GM23338 (cell line): ENCODE measurements at regions not wholly inside any gene's neighbourhood (a gene's known extent, or its start where the extent isn't known, plus 50 kb on each side); places are given as distances from the start of the nearest gene placed in this dataset.

Source experiments
- ATAC-seq: fragments of 200-7000 bp; cut with Tn5 transposase; 3 replicates; pipeline ENCODE4 v1.9.1; 2020
- DNase-seq: peaks from one replicate; pipeline ENCODE4 v3.0.0-alpha.2; 2015; ENCODE audit warnings: low spot score
- H2AFZ ChIP-seq: fragments of 200-600 bp; sonication (generic); 2 replicates; pipeline ENCODE4 v1.8.0; 2016; ENCODE audit warnings: antibody characterized with exemption, mild to moderate bottlenecking, moderate library complexity
- H3F3A ChIP-seq: fragments of 200-600 bp; sonication (generic); replicated peaks from 2 replicates; pipeline ENCODE4 v1.8.0; 2017; ENCODE audit warnings: antibody characterized with exemption, mixed run types, low read depth
- H3K27ac ChIP-seq: fragments of 200-600 bp; sonication (generic); 2 replicates; pipeline ENCODE4 v1.6.1; 2016; ENCODE audit warnings: low read depth
- H3K27me3 ChIP-seq: fragments of 200-600 bp; sonication (generic); 2 replicates; pipeline ENCODE4 v1.8.0; 2016; ENCODE audit warnings: mild to moderate bottlenecking, mixed run types, moderate library complexity; ENCODE audit not compliant: insufficient read depth
- H3K36me3 ChIP-seq: fragments of 200-600 bp; sonication (generic); 2 replicates; pipeline ENCODE4 v1.8.0; 2016; ENCODE audit warnings: mild to moderate bottlenecking; ENCODE audit not compliant: insufficient read depth
- H3K4me1 ChIP-seq: fragments of 200-600 bp; sonication (generic); 2 replicates; pipeline ENCODE4 v1.8.0; 2016; ENCODE audit warnings: mild to moderate bottlenecking, moderate library complexity; ENCODE audit not compliant: insufficient read depth
- H3K4me2 ChIP-seq: fragments of 200-600 bp; sonication (generic); 2 replicates; pipeline ENCODE4 v1.7.1; 2017; ENCODE audit warnings: mixed run types
- H3K4me3 ChIP-seq: fragments of 200-600 bp; sonication (generic); 2 replicates; pipeline ENCODE4 v1.6.1; 2016; ENCODE audit warnings: mixed run types
- H3K79me2 ChIP-seq: fragments of 200-600 bp; sonication (generic); replicated peaks from 2 replicates; pipeline ENCODE4 v1.8.0; 2017; ENCODE audit warnings: mild to moderate bottlenecking; ENCODE audit not compliant: insufficient read depth
- H3K9me2 ChIP-seq: fragments of 200-600 bp; sonication (generic); 2 replicates; pipeline ENCODE4 v1.8.0; 2017; ENCODE audit not compliant: insufficient read depth
- H4K20me1 ChIP-seq: fragments of 200-600 bp; sonication (generic); replicated peaks from 2 replicates; pipeline ENCODE4 v1.8.0; 2017; ENCODE audit warnings: mild to moderate bottlenecking; ENCODE audit not compliant: insufficient read depth
- H3K27ac Mint-ChIP-seq: 2 replicates; pipeline ENCODE4 v1.8.0; 2020; ENCODE audit warnings: inconsistent platforms, mild to moderate bottlenecking, moderate library complexity, mixed read lengths
- H3K27me3 Mint-ChIP-seq: 3 replicates; pipeline ENCODE4 v1.8.0; 2022; ENCODE audit warnings: low read depth, mild to moderate bottlenecking, moderate library complexity, mixed read lengths, inconsistent platforms; ENCODE audit not compliant: insufficient read depth, poor library complexity
- H3K36me3 Mint-ChIP-seq: 3 replicates; pipeline ENCODE4 v1.8.0; 2021; ENCODE audit warnings: low read depth, mild to moderate bottlenecking, inconsistent platforms, moderate library complexity, mixed read lengths
- H3K4me1 Mint-ChIP-seq: 3 replicates; pipeline ENCODE4 v1.8.0; 2020; ENCODE audit warnings: mild to moderate bottlenecking, inconsistent platforms, mixed read lengths
- H3K4me3 Mint-ChIP-seq: 3 replicates; pipeline ENCODE4 v1.8.0; 2021; ENCODE audit warnings: moderate library complexity, mild to moderate bottlenecking, inconsistent platforms, mixed read lengths
- H3K9me3 Mint-ChIP-seq: 3 replicates; pipeline ENCODE4 v1.8.0; 2020; ENCODE audit warnings: moderate library complexity, mild to moderate bottlenecking, inconsistent platforms, mixed read lengths
- CREB1 ChIP-seq: fragments of 250-450 bp; sonication (Bioruptor Pico); IDR thresholded peaks from 2 replicates; pipeline ENCODE4 v1.5.0; 2020; ENCODE audit warnings: low read depth, mild to moderate bottlenecking, moderate library complexity
- CTCF ChIP-seq, 2 experiments: fragments of 200-600 bp in 1 of 2; sonication (generic) in 1 of 2; conservative IDR thresholded peaks; 2 replicates each; pipeline versions ENCODE4 v1.5.1 to v1.6.1; 2016 to 2017; ENCODE audit warnings: antibody characterized with exemption in 2 of 2, low read depth in 2 of 2, mild to moderate bottlenecking in 2 of 2, moderate library complexity in 1 of 2
- ETS1 ChIP-seq: IDR thresholded peaks from 2 replicates; pipeline ENCODE4 v1.6.1; 2016; ENCODE audit warnings: antibody characterized with exemption
- EZH2 ChIP-seq: fragments of 200-600 bp; sonication (generic); IDR thresholded peaks from one replicate; pipeline ENCODE4 v1.8.0; 2017; ENCODE audit warnings: antibody characterized with exemption, mild to moderate bottlenecking, low read depth; ENCODE audit not compliant: unreplicated experiment
- EZH2phosphoT487 ChIP-seq: fragments of 200-600 bp; sonication (generic); IDR thresholded peaks from one replicate; pipeline ENCODE4 v1.8.1; 2018; ENCODE audit warnings: antibody characterized with exemption; ENCODE audit not compliant: unreplicated experiment
- JUNB ChIP-seq: IDR thresholded peaks from one replicate; pipeline ENCODE4 v1.6.1; 2016; ENCODE audit warnings: antibody characterized with exemption; ENCODE audit not compliant: unreplicated experiment
- NANOG ChIP-seq: IDR thresholded peaks from 2 replicates; pipeline ENCODE4 v1.6.1; 2016; ENCODE audit warnings: antibody characterized with exemption, borderline replicate concordance
- POLR2AphosphoS5 ChIP-seq: IDR thresholded peaks from 2 replicates; pipeline ENCODE4 v1.6.1; 2016; ENCODE audit warnings: antibody characterized with exemption, low read depth
- REST ChIP-seq: IDR thresholded peaks from one replicate; pipeline ENCODE4 v1.6.1; 2018; ENCODE audit warnings: antibody characterized with exemption; ENCODE audit not compliant: unreplicated experiment
- STAT1 ChIP-seq: IDR thresholded peaks from one replicate; pipeline ENCODE4 v1.6.1; 2016; ENCODE audit warnings: antibody characterized with exemption; ENCODE audit not compliant: unreplicated experiment
- ZNF114 ChIP-seq: fragments of 250-450 bp; sonication (Bioruptor Pico); IDR thresholded peaks from 2 replicates; pipeline ENCODE4 v1.5.0; 2020; ENCODE audit warnings: mild to moderate bottlenecking, moderate library complexity
- ZNF331 ChIP-seq: fragments of 250-450 bp; sonication (Bioruptor Pico); IDR thresholded peaks from 2 replicates; pipeline ENCODE4 v1.5.0; 2020; ENCODE audit warnings: low read depth, mild to moderate bottlenecking, moderate library complexity
- TF ChIP-seq, protein P1 (sequence below): fragments of 250-450 bp; sonication (Bioruptor Pico); IDR thresholded peaks from 2 replicates; pipeline ENCODE4 v1.5.0; 2020; ENCODE audit warnings: mild to moderate bottlenecking, moderate library complexity

- H3K4me3 ChIP-seq = no peak overlapping the region
- Mint-ChIP-seq H3K4me3 (no peak overlapping the region), H3K27me3 (no peaks in the 10 kb centered on the region), H3K4me1 (peaks cover 5% of the 10 kb centered on the region; the same call in 2 of the 3 replicates), H3K9me3 (no peaks in the 10 kb centered on the region), H3K36me3 (no peaks in the 10 kb centered on the region), H3K27ac (no peak overlapping the region)
- H3K4me1 ChIP-seq = peaks cover 13% of the 10 kb centered on the region; the same call in 1 of the 2 replicates
- DNase-seq = no peak
- no peaks in the 10 kb centered on the region for H3K79me2 ChIP-seq
- ATAC-seq = no peak
- H3K27me3 ChIP-seq = peaks cover 12% of the 10 kb centered on the region; the same call in 1 of the 2 replicates
- TF ChIP-seq JUNB (no peak), ZNF114 (CRISPR knock-in tag) (no peak), CREB1 (no peak), POLR2AphosphoS5 (no peak), NANOG (no peak), EZH2phosphoT487 (no peak), ETS1 (no peak), ZNF331 (CRISPR knock-in tag) (no peak), REST (no peak), STAT1 (no peak), CTCF (conservative IDR thresholded peaks at IDR 0.05; ENCODE audit: low read depth in 2 of 2) (no peak), EZH2 (no peak)
- TF ChIP-seq, protein P1, sequence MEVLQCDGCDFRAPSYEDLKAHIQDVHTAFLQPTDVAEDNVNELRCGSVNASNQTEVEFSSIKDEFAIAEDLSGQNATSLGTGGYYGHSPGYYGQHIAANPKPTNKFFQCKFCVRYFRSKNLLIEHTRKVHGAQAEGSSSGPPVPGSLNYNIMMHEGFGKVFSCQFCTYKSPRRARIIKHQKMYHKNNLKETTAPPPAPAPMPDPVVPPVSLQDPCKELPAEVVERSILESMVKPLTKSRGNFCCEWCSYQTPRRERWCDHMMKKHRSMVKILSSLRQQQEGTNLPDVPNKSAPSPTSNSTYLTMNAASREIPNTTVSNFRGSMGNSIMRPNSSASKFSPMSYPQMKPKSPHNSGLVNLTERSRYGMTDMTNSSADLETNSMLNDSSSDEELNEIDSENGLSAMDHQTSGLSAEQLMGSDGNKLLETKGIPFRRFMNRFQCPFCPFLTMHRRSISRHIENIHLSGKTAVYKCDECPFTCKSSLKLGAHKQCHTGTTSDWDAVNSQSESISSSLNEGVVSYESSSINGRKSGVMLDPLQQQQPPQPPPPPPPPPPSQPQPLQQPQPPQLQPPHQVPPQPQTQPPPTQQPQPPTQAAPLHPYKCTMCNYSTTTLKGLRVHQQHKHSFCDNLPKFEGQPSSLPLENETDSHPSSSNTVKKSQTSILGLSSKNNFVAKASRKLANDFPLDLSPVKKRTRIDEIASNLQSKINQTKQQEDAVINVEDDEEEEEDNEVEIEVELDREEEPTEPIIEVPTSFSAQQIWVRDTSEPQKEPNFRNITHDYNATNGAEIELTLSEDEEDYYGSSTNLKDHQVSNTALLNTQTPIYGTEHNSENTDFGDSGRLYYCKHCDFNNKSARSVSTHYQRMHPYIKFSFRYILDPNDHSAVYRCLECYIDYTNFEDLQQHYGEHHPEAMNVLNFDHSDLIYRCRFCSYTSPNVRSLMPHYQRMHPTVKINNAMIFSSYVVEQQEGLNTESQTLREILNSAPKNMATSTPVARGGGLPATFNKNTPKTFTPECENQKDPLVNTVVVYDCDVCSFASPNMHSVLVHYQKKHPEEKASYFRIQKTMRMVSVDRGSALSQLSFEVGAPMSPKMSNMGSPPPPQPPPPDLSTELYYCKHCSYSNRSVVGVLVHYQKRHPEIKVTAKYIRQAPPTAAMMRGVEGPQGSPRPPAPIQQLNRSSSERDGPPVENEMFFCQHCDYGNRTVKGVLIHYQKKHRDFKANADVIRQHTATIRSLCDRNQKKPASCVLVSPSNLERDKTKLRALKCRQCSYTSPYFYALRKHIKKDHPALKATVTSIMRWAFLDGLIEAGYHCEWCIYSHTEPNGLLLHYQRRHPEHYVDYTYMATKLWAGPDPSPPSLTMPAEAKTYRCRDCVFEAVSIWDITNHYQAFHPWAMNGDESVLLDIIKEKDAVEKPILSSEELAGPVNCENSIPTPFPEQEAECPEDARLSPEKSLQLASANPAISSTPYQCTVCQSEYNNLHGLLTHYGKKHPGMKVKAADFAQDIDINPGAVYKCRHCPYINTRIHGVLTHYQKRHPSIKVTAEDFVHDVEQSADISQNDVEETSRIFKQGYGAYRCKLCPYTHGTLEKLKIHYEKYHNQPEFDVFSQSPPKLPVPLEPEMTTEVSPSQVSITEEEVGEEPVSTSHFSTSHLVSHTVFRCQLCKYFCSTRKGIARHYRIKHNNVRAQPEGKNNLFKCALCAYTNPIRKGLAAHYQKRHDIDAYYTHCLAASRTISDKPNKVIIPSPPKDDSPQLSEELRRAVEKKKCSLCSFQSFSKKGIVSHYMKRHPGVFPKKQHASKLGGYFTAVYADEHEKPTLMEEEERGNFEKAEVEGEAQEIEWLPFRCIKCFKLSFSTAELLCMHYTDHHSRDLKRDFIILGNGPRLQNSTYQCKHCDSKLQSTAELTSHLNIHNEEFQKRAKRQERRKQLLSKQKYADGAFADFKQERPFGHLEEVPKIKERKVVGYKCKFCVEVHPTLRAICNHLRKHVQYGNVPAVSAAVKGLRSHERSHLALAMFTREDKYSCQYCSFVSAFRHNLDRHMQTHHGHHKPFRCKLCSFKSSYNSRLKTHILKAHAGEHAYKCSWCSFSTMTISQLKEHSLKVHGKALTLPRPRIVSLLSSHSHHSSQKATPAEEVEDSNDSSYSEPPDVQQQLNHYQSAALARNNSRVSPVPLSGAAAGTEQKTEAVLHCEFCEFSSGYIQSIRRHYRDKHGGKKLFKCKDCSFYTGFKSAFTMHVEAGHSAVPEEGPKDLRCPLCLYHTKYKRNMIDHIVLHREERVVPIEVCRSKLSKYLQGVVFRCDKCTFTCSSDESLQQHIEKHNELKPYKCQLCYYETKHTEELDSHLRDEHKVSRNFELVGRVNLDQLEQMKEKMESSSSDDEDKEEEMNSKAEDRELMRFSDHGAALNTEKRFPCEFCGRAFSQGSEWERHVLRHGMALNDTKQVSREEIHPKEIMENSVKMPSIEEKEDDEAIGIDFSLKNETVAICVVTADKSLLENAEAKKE (CRISPR knock-in tag) = no peak
- H3K9me2 ChIP-seq = no peaks in the 10 kb centered on the region
- H2AFZ ChIP-seq = no peak overlapping the region
- H3K27ac ChIP-seq = no peak overlapping the region
- H3F3A ChIP-seq = no peaks in the 10 kb centered on the region
- no peak overlapping the region for H3K4me2 ChIP-seq
- H3K36me3 ChIP-seq = no peaks in the 10 kb centered on the region
- H4K20me1 ChIP-seq = no peaks in the 10 kb centered on the region
These were observed 387.6 kb downstream of the ZEB2 start for GRCh38 chr2:144132357-144132756.
